Naive thymus-derived CD8-positive, alpha-beta T cell (primary cell): ENCODE measurements at regions not wholly inside any gene's neighbourhood (a gene's known extent, or its start where the extent isn't known, plus 50 kb on each side); places are given as distances from the start of the nearest gene placed in this dataset.

Experiments
- ATAC-seq, 2 donors: fragments of 150-1000 bp; cut with Tn5 transposase in 1 of 2; sonication (Bioruptor Pico), chemical (Tn5 transposase) in 1 of 2; 1 replicate in 1 of 2; 2 replicates in 1 of 2; pipeline ENCODE4 v1.10.0; 2021; ENCODE audit warnings: mild to moderate bottlenecking in 2 of 2, moderate library complexity in 2 of 2
- POLR2A ChIA-PET: fragments of 350-600 bp; sonication (Branson Sonifier 250); formaldehyde crosslinking; loops from one replicate; lab custom pipeline; 2021; ENCODE audit warnings: antibody characterized with exemption; lab: Charles Lee
- DNase-seq, 10 donors: peaks; one replicate each; pipeline versions ENCODE4 v3.0.0 to v3.0.0-alpha.2; 2020 to 2022
- H3K27ac Mint-ChIP-seq, 10 donors: one replicate each; pipeline ENCODE4 v1.8.0; 2020 to 2022; ENCODE audit warnings: mild to moderate bottlenecking in 10 of 10, mixed read lengths in 10 of 10, moderate library complexity in 4 of 10, inconsistent platforms in 1 of 10
- H3K27me3 Mint-ChIP-seq, 5 donors: one replicate each; pipeline ENCODE4 v1.8.0; 2021 to 2022; ENCODE audit warnings: mixed read lengths in 5 of 5
- H3K36me3 Mint-ChIP-seq, 3 donors: one replicate each; pipeline ENCODE4 v1.8.0; 2020 to 2022; ENCODE audit warnings: mixed read lengths in 3 of 3, mild to moderate bottlenecking in 2 of 3, inconsistent platforms in 1 of 3
- H3K4me1 Mint-ChIP-seq, 4 donors: one replicate each; pipeline ENCODE4 v1.8.0; 2021 to 2022; ENCODE audit warnings: mixed read lengths in 4 of 4
- H3K4me3 Mint-ChIP-seq, 10 donors: one replicate each; pipeline ENCODE4 v1.8.0; 2020 to 2022; ENCODE audit warnings: mild to moderate bottlenecking in 10 of 10, mixed read lengths in 10 of 10, moderate library complexity in 6 of 10, inconsistent platforms in 1 of 10
- H3K9me3 Mint-ChIP-seq, 9 donors: one replicate each; pipeline ENCODE4 v1.8.0; 2020 to 2022; ENCODE audit warnings: mixed read lengths in 9 of 9, mild to moderate bottlenecking in 3 of 9, inconsistent platforms in 1 of 9, moderate library complexity in 1 of 9

- H3K4me1 Mint-ChIP-seq = no peaks in the 10 kb centered on the region
- H3K27ac Mint-ChIP-seq = no peak overlapping the region
- POLR2A ChIA-PET = no interaction called here
- peaks cover 6 to 52% (median 32%) of the 10 kb centered on the region in 9 donors for H3K9me3 Mint-ChIP-seq
- DNase-seq (no peak), ATAC-seq (no peak)
- peaks cover 0 to 10% (median 0%) of the 10 kb centered on the region in 5 donors for H3K27me3 Mint-ChIP-seq
- H3K4me3 Mint-ChIP-seq = no peak overlapping the region
- H3K36me3 Mint-ChIP-seq = peaks cover 0 to 24% (median 0%) of the 10 kb centered on the region in 3 donors
Observed at GRCh38 chr15:49758456-49758855, 137.6 kb downstream of the DTWD1 start.

DNA sequence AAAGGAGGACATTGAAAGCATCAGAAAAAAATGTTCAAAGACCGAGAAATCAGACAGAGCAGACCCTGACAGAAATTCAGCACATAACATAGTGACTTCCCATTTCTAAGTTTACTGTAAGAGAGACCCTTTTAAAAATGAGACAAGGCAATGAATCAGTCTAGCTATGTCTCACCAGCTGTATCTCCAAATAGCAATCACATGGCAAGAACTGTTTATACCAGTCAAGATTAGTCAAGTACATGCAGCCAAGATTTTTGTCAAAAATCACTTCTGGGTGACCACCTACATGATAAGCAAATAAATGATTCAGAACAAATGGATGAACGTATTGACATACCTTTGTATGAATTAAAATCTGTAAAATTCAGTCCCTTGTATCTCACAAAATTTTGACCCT, 138.0 kb downstream of the DTWD1 start:
- no peak for ATAC-seq
- POLR2A ChIA-PET = no interaction called here
- Mint-ChIP-seq H3K27ac (no peak overlapping the region), H3K27me3 (peaks cover 0 to 10% (median 0%) of the 10 kb centered on the region in 5 donors), H3K36me3 (peaks cover 0 to 24% (median 0%) of the 10 kb centered on the region in 3 donors), H3K9me3 (peaks cover 6 to 56% (median 32%) of the 10 kb centered on the region in 9 donors), H3K4me3 (no peak overlapping the region), H3K4me1 (no peaks in the 10 kb centered on the region)
- no peak for DNase-seq

DNA sequence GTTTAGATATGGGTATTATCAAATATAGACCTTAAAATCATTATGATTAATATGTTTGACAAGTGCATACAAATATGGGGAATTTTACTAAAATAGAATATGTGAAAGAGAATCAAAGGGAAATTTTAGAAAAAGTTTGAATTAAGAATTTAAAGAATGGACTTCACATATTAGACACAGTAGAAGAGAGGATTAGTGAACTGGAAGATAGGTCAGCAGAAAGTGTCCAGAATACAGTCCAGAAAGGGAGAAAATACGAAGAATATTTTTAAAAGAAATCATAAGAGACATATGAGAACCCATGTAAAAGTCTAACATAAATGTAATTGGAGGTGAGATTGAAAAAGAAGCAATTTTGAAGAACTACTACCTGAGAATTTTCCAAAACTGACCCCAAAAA, 139.9 kb downstream of the DTWD1 start:
- peaks cover 9 to 75% (median 43%) of the 10 kb centered on the region in 9 donors for H3K9me3 Mint-ChIP-seq
- H3K27ac Mint-ChIP-seq = no peak overlapping the region
- H3K4me3 Mint-ChIP-seq = no peak overlapping the region
- POLR2A ChIA-PET = no interaction called here
- H3K4me1 Mint-ChIP-seq = no peaks in the 10 kb centered on the region
- no peaks in the 10 kb centered on the region for H3K27me3 Mint-ChIP-seq
- peaks cover 0 to 33% (median 0%) of the 10 kb centered on the region in 3 donors for H3K36me3 Mint-ChIP-seq
- ATAC-seq (no peak), DNase-seq (no peak)

- Mint-ChIP-seq H3K36me3 (peaks cover 0 to 21% (median 0%) of the 10 kb centered on the region in 3 donors), H3K4me1 (no peaks in the 10 kb centered on the region), H3K27me3 (peaks cover 0 to 10% (median 0%) of the 10 kb centered on the region in 5 donors), H3K4me3 (no peak overlapping the region), H3K9me3 (peaks cover 6 to 39% (median 20%) of the 10 kb centered on the region in 9 donors), H3K27ac (no peak overlapping the region)
- DNase-seq (no peak), ATAC-seq (no peak)
- POLR2A ChIA-PET = no interaction called here
Observed at GRCh38 chr15:49769225-49769624, 148.4 kb downstream of the DTWD1 start.

GRCh38 chr15:49789436-49789835, 168.6 kb downstream of the DTWD1 start:
- peaks cover 0 to 12% (median 4%) of the 10 kb centered on the region in 5 donors for H3K27me3 Mint-ChIP-seq
- H3K36me3 Mint-ChIP-seq = peaks cover 0 to 9% (median 0%) of the 10 kb centered on the region in 3 donors
- POLR2A ChIA-PET = no interaction called here
- no peak overlapping the region for H3K27ac Mint-ChIP-seq
- no peak overlapping the region for H3K4me3 Mint-ChIP-seq
- DNase-seq = no peak
- ATAC-seq = no peak
- no peaks in the 10 kb centered on the region for H3K4me1 Mint-ChIP-seq
- peaks cover 0 to 30% (median 18%) of the 10 kb centered on the region in 9 donors for H3K9me3 Mint-ChIP-seq

DNA sequence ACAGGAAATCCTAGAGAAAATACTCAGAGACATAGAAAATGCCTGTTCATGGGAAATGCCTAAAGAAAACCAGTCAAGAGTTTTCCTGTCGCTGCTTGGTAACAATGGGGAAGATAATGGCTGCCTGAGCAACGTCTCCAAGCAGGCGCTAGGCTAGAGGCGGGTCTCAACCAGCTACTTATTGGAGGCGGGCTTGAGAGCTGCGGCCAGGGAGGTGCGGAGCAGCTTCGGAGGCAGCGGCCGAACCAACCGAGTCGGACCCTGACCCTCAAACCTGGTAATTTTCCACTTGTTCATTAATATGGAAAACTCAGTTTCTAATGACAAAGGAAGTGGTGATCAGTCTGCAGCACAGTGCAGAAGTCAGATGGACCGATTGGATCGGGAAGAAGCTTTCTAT, 173.1 kb downstream of the DTWD1 start:
- DNase-seq (no peak), ATAC-seq (no peak)
- Mint-ChIP-seq H3K4me3 (no peak overlapping the region), H3K27ac (no peak overlapping the region), H3K9me3 (peaks cover 0 to 25% (median 16%) of the 10 kb centered on the region in 9 donors), H3K36me3 (peaks cover 0 to 2% (median 0%) of the 10 kb centered on the region in 3 donors), H3K4me1 (no peaks in the 10 kb centered on the region), H3K27me3 (peaks cover under 1 to 19% (median 3%) of the 10 kb centered on the region in 5 donors)
- POLR2A ChIA-PET = no interaction called here

GRCh38 chr15:49801796-49802195, 180.9 kb downstream of the DTWD1 start:
- H3K9me3 Mint-ChIP-seq = peaks cover 0 to 31% (median 12%) of the 10 kb centered on the region in 9 donors
- POLR2A ChIA-PET = no interaction called here
- no peak for DNase-seq
- H3K4me3 Mint-ChIP-seq = no peak overlapping the region
- ATAC-seq = no peak
- no peaks in the 10 kb centered on the region for H3K4me1 Mint-ChIP-seq
- H3K27me3 Mint-ChIP-seq = peaks cover 0 to 27% (median 5%) of the 10 kb centered on the region in 5 donors
- H3K36me3 Mint-ChIP-seq = peaks cover 0 to 13% (median 0%) of the 10 kb centered on the region in 3 donors
- no peak overlapping the region for H3K27ac Mint-ChIP-seq
